Gastroesophageal sphincter (tissue), 4 donors: ENCODE measurements at regions not wholly inside any gene's neighbourhood (a gene's known extent, or its start where the extent isn't known, plus 50 kb on each side); places are given as distances from the start of the nearest gene placed in this dataset.

Experiments
- ATAC-seq: fragments of 150-250 bp; one replicate; pipeline ENCODE4 v1.9.1; 2016; ENCODE audit warnings: mild to moderate bottlenecking, moderate library complexity
- H3K27ac ChIP-seq, 4 donors: fragments of 200-600 bp; sonication (generic) in 3 of 4; 1 replicate in 3 of 4; 2 replicates in 1 of 4; pipeline ENCODE4 v1.5.1; 2016 to 2019
- H3K27me3 ChIP-seq: fragments of 200-600 bp; sonication (generic); one replicate; pipeline ENCODE4 v1.5.1; 2019
- H3K36me3 ChIP-seq, 2 donors: fragments of 200-600 bp; sonication (generic); one replicate each; pipeline ENCODE4 v1.5.1; 2019; ENCODE audit warnings: control low read depth in 1 of 2
- H3K4me1 ChIP-seq, 3 donors: fragments of 200-600 bp; sonication (generic); 1 replicate in 2 of 3; 2 replicates in 1 of 3; pipeline ENCODE4 v1.5.1; 2016 to 2019; ENCODE audit warnings: control low read depth in 2 of 3
- H3K4me3 ChIP-seq, 2 donors: fragments of 200-600 bp; sonication (generic); one replicate each; pipeline ENCODE4 v1.5.1; 2019; ENCODE audit warnings: mild to moderate bottlenecking in 1 of 2, moderate library complexity in 1 of 2
- H3K9me3 ChIP-seq, 3 donors: fragments of 200-600 bp; sonication (generic); one replicate each; pipeline ENCODE4 v1.5.1; 2017 to 2019; ENCODE audit warnings: control low read depth in 2 of 3
- CTCF ChIP-seq, 4 experiments: fragments of 200-600 bp in 2 of 4; fragments of 450-650 bp in 2 of 4; sonication (generic) in 1 of 4; IDR thresholded peaks; one replicate each; pipeline ENCODE4 v1.5.1; 2017 to 2019; ENCODE audit warnings: antibody characterized with exemption in 4 of 4, mild to moderate bottlenecking in 2 of 4, moderate library complexity in 2 of 4
- EP300 ChIP-seq: sonication (generic); formaldehyde crosslinking; IDR thresholded peaks from one replicate; pipeline ENCODE4 v1.6.1; 2017; ENCODE audit warnings: antibody characterized with exemption, mild to moderate bottlenecking
- POLR2A ChIP-seq, 2 donors: fragments of 450-650 bp; IDR thresholded peaks; one replicate each; pipeline ENCODE4 v1.6.1; 2017; ENCODE audit warnings: antibody characterized with exemption in 2 of 2, mild to moderate bottlenecking in 2 of 2, moderate library complexity in 1 of 2
- POLR2AphosphoS5 ChIP-seq: sonication (generic); formaldehyde crosslinking; IDR thresholded peaks from one replicate; pipeline ENCODE4 v1.6.1; 2017; ENCODE audit warnings: antibody characterized with exemption
- WGBS, 2 donors: methylation state at CpG; one replicate each; pipeline ENCODE4 v1.1.5; 2018; ENCODE audit warnings: low coverage in 1 of 2; 5-methylcytosine and 5-hydroxymethylcytosine counted together

GRCh38 chr4:184320631-184321030 lies 103.0 kb upstream of the ENPP6 start:
- Histone ChIP-seq H3K4me3 (no peak overlapping the region), H3K9me3 (no peaks in the 10 kb centered on the region), H3K4me1 (peaks cover 0 to 15% (median 0%) of the 10 kb centered on the region in 3 donors), H3K27ac (peak overlapping the region in 2 of 4 donors; percentile 54 to 59), H3K36me3 (no peaks in the 10 kb centered on the region), H3K27me3 (no peaks in the 10 kb centered on the region)
- 30 to 34% methylated on average over 7 to 8 of the region's 8 CpGs for WGBS, 2 donors
- ATAC-seq, result peak; percentile 86
- TF ChIP-seq EP300 (peak; percentile 72), POLR2AphosphoS5 (peak; percentile 95), CTCF (IDR thresholded peaks at IDR 0.05) (no peak), POLR2A (IDR thresholded peaks at IDR 0.05) (no peak)

- ATAC-seq, result no peak
- Histone ChIP-seq H3K4me3 (no peak overlapping the region), H3K27me3 (no peaks in the 10 kb centered on the region), H3K4me1 (peaks cover 0 to 15% (median 0%) of the 10 kb centered on the region in 3 donors), H3K36me3 (no peaks in the 10 kb centered on the region), H3K9me3 (no peaks in the 10 kb centered on the region), H3K27ac (no peak overlapping the region)
- WGBS, 2 donors, result 89 to 100% methylated on average over 2 to 8 of the region's 8 CpGs
- no peak for TF ChIP-seq CTCF (IDR thresholded peaks at IDR 0.05)
- TF ChIP-seq POLR2AphosphoS5, result no peak
- no peak for TF ChIP-seq EP300
- TF ChIP-seq POLR2A (IDR thresholded peaks at IDR 0.05), result no peak
Measured at GRCh38 chr4:184318852-184319251, 101.2 kb upstream of the ENPP6 start.

- Histone ChIP-seq H3K27ac (no peak overlapping the region), H3K9me3 (no peaks in the 10 kb centered on the region), H3K4me1 (peaks cover 0 to 15% (median 0%) of the 10 kb centered on the region in 3 donors), H3K27me3 (no peaks in the 10 kb centered on the region), H3K36me3 (no peaks in the 10 kb centered on the region), H3K4me3 (no peak overlapping the region)
- ATAC-seq, result no peak
- TF ChIP-seq EP300, result no peak
- 81 to 85% methylated on average over 4 to 8 of the region's 14 CpGs for WGBS, 2 donors
Measured at GRCh38 chr4:184317234-184317918, 99.7 kb upstream of the ENPP6 start.

- H3K9me3 ChIP-seq, result no peaks in the 10 kb centered on the region
- H3K27ac ChIP-seq, result no peak overlapping the region
- WGBS, 2 donors, result 92 to 100% methylated on average over 1 to 7 of the region's 10 CpGs
- ATAC-seq, result no peak
- peaks cover 0 to 15% (median 0%) of the 10 kb centered on the region in 3 donors for H3K4me1 ChIP-seq
- H3K27me3 ChIP-seq, result no peaks in the 10 kb centered on the region
- TF ChIP-seq EP300 (no peak), POLR2A (IDR thresholded peaks at IDR 0.05) (no peak), POLR2AphosphoS5 (no peak), CTCF (IDR thresholded peaks at IDR 0.05) (no peak)
- no peak overlapping the region for H3K4me3 ChIP-seq
- H3K36me3 ChIP-seq, result no peaks in the 10 kb centered on the region
Measured at GRCh38 chr4:184316821-184317220, 99.1 kb upstream of the ENPP6 start.

- TF ChIP-seq POLR2AphosphoS5 (no peak), POLR2A (IDR thresholded peaks at IDR 0.05) (no peak), EP300 (no peak), CTCF (IDR thresholded peaks at IDR 0.05) (no peak)
- Histone ChIP-seq H3K9me3 (no peaks in the 10 kb centered on the region), H3K4me1 (peaks cover 0 to 14% (median 0%) of the 10 kb centered on the region in 3 donors), H3K4me3 (no peak overlapping the region), H3K27me3 (no peaks in the 10 kb centered on the region), H3K36me3 (no peaks in the 10 kb centered on the region), H3K27ac (no peak overlapping the region)
- 95 to 100% methylated on average over 4 to 5 of the region's 8 CpGs for WGBS, 2 donors
- ATAC-seq, result no peak
Measured at GRCh38 chr4:184315675-184316359, 98.1 kb upstream of the ENPP6 start.
